DND-41 (cell line): ENCODE measurements at regions not wholly inside any gene's neighbourhood (a gene's known extent, or its start where the extent isn't known, plus 50 kb on each side); places are given as distances from the start of the nearest gene placed in this dataset.
"Not testable (repeated sequence)": the region's sequence is repeated elsewhere in the genome, so short reads cannot be mapped to it uniquely, and the experiment has no call there.

ENCODE experiments used
- ATAC-seq: fragments of 200-7000 bp; cut with Tn5 transposase; 3 replicates; pipeline ENCODE4 v1.9.1; 2021; ENCODE audit warnings: low read depth; ENCODE audit not compliant: insufficient read depth
- DNase-seq: peaks from one replicate; pipeline ENCODE4 v3.0.0-alpha.2; 2020
- H2AFZ ChIP-seq: 2 replicates; pipeline ENCODE4 v1.6.0; 2012; ENCODE audit warnings: low read depth, low read length
- H3K27ac ChIP-seq: 2 replicates; pipeline ENCODE4 v1.5.1; 2012; ENCODE audit warnings: low read length, inconsistent platforms
- H3K27me3 ChIP-seq: fragments of 200-600 bp; sonication (generic); 2 replicates; pipeline ENCODE4 v1.6.0; 2012; ENCODE audit warnings: low read length, mild to moderate bottlenecking, inconsistent platforms; ENCODE audit not compliant: insufficient read depth, poor library complexity
- H3K36me3 ChIP-seq: 2 replicates; pipeline ENCODE4 v1.5.1; 2012; ENCODE audit warnings: low read length, inconsistent platforms; ENCODE audit not compliant: insufficient read depth
- H3K4me1 ChIP-seq: 2 replicates; pipeline ENCODE4 v1.5.1; 2012; ENCODE audit warnings: mild to moderate bottlenecking, low read length; ENCODE audit not compliant: insufficient read depth
- H3K4me2 ChIP-seq: 2 replicates; pipeline ENCODE4 v1.6.0; 2012; ENCODE audit warnings: mild to moderate bottlenecking, moderate library complexity, low read length, inconsistent platforms; ENCODE audit not compliant: insufficient read depth
- H3K4me3 ChIP-seq, 2 experiments: fragments of 200-600 bp in 1 of 2; shearing (Covaris generic) in 1 of 2; 2 replicates each; pipeline ENCODE4 v1.5.1; 2012 to 2016; ENCODE audit warnings: inconsistent platforms in 2 of 2, low read length in 2 of 2, mild to moderate bottlenecking in 2 of 2, low read depth in 1 of 2, moderate library complexity in 1 of 2
- H3K79me2 ChIP-seq: 2 replicates; pipeline ENCODE4 v1.6.0; 2012; ENCODE audit warnings: low read length, inconsistent platforms; ENCODE audit not compliant: insufficient read depth
- H3K9ac ChIP-seq: 2 replicates; pipeline ENCODE4 v1.6.0; 2012; ENCODE audit warnings: low read depth, mild to moderate bottlenecking, inconsistent platforms, low read length, moderate library complexity
- H3K9me3 ChIP-seq: 2 replicates; pipeline ENCODE4 v1.5.1; 2012; ENCODE audit warnings: low read length, moderate library complexity, mild to moderate bottlenecking, inconsistent platforms; ENCODE audit not compliant: insufficient read depth, severe bottlenecking
- H4K20me1 ChIP-seq: 2 replicates; pipeline ENCODE4 v1.6.0; 2012; ENCODE audit warnings: low read length; ENCODE audit not compliant: insufficient read depth
- CTCF ChIP-seq: IDR thresholded peaks from 2 replicates; pipeline ENCODE4 v1.5.1; 2012; ENCODE audit warnings: borderline replicate concordance, low read length, moderate library complexity, mild to moderate bottlenecking; ENCODE audit not compliant: poor library complexity, severe bottlenecking; ENCODE audit errors: extremely low read depth
- EZH2 ChIP-seq: IDR thresholded peaks from 3 replicates; pipeline ENCODE4 v1.6.1; 2012; ENCODE audit warnings: borderline replicate concordance, low read depth, mild to moderate bottlenecking, moderate library complexity, low read length, inconsistent platforms; ENCODE audit not compliant: severe bottlenecking

- no peak for TF ChIP-seq EZH2
- no peak for TF ChIP-seq CTCF
- no peak for ATAC-seq
- no peak overlapping the region for H3K4me2 ChIP-seq
- no peak for DNase-seq
- H3K79me2 ChIP-seq = no peaks in the 10 kb centered on the region
- H3K27me3 ChIP-seq = no peaks in the 10 kb centered on the region
- no peak overlapping the region for H2AFZ ChIP-seq
- no peak overlapping the region for H3K9ac ChIP-seq
- no peak overlapping the region for H3K27ac ChIP-seq
- H3K9me3 ChIP-seq = no peaks in the 10 kb centered on the region
- H3K4me1 ChIP-seq = peaks cover 27% of the 10 kb centered on the region
- H3K4me3 ChIP-seq = no peak overlapping the region
- H4K20me1 ChIP-seq = no peaks in the 10 kb centered on the region
- no peaks in the 10 kb centered on the region for H3K36me3 ChIP-seq
Observed at GRCh38 chr21:43284238-43284637, 115.4 kb downstream of the CRYAA start.

GRCh38 chr21:43283925-43284221 is 115.1 kb downstream of the CRYAA start:
- H3K27me3 ChIP-seq, H3K4me3 ChIP-seq, H3K36me3 ChIP-seq, H3K27ac ChIP-seq, H3K79me2 ChIP-seq, H2AFZ ChIP-seq, H4K20me1 ChIP-seq, ATAC-seq, H3K9ac ChIP-seq, H3K9me3 ChIP-seq, H3K4me2 ChIP-seq, DNase-seq: not testable (repeated sequence)
- H3K4me1 ChIP-seq = peaks cover 27% of the 10 kb centered on the region

- Histone ChIP-seq H3K27ac (no peak overlapping the region), H3K79me2 (no peaks in the 10 kb centered on the region), H3K9me3 (no peaks in the 10 kb centered on the region), H4K20me1 (no peaks in the 10 kb centered on the region), H2AFZ (no peak overlapping the region), H3K4me3 (no peak overlapping the region), H3K36me3 (no peaks in the 10 kb centered on the region), H3K27me3 (no peaks in the 10 kb centered on the region), H3K9ac (no peak overlapping the region), H3K4me1 (peaks cover 27% of the 10 kb centered on the region), H3K4me2 (no peak overlapping the region)
- ATAC-seq = no peak
- DNase-seq = no peak
- TF ChIP-seq CTCF = no peak
- no peak for TF ChIP-seq EZH2
Observed at GRCh38 chr21:43283136-43283924, 114.5 kb downstream of the CRYAA start.

GRCh38 chr21:43282358-43283120 is 113.7 kb downstream of the CRYAA start:
- H3K27me3 ChIP-seq = no peaks in the 10 kb centered on the region
- H4K20me1 ChIP-seq = no peaks in the 10 kb centered on the region
- DNase-seq (no peak), ATAC-seq (no peak)
- H3K9me3 ChIP-seq = no peaks in the 10 kb centered on the region
- H2AFZ ChIP-seq = no peak overlapping the region
- H3K4me3 ChIP-seq = no peak overlapping the region
- H3K4me1 ChIP-seq = peaks cover 19% of the 10 kb centered on the region
- no peak overlapping the region for H3K4me2 ChIP-seq
- no peak overlapping the region for H3K27ac ChIP-seq
- no peak overlapping the region for H3K9ac ChIP-seq
- H3K36me3 ChIP-seq = no peaks in the 10 kb centered on the region
- no peak for TF ChIP-seq EZH2
- TF ChIP-seq CTCF = no peak
- no peaks in the 10 kb centered on the region for H3K79me2 ChIP-seq
